ENCODE measurements at regions not wholly inside any gene's neighbourhood (a gene's known extent, or its start where the extent isn't known, plus 50 kb on each side); places are given as distances from the start of the nearest gene placed in this dataset.
"Not testable (repeated sequence)": the region's sequence is repeated elsewhere in the genome, so short reads cannot be mapped to it uniquely, and the experiment has no call there.

DNA sequence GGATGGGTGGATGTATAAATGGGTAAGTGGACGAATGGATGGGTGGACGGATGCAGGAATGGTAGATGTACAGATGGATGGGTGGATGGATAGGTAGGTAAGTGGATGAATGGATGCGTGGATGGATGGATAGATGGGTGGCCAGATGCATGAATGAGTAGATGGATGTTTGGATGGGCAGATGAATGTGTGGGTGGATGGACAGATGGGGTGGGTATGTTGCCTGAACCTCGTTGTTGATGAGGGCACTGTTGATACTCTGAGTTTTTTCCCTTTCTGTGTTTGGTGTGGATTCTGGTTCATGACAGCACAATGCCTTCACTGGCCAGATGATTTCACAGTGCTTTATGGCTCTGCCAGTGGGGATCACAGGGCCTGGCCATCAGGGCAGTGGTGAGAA lies 208.3 kb downstream of the NPIPB11 start:
- no peak for DNase-seq (ENCODE audit: low spot score)
- 14% methylated on average over 4 of the region's 4 CpGs for WGBS (ENCODE audit: low lambda C conversion rate)
- no peak for ATAC-seq
- Histone ChIP-seq H3K4me3 (replicated peaks in 1 of 3; ENCODE audit: insufficient read depth in 1 of 3, low read depth in 2 of 3, low read length in 3 of 3) (no peak overlapping the region), H3K27me3 (ENCODE audit: control insufficient read depth in 1 of 2, insufficient read depth in 2 of 2, low read length in 2 of 2) (peaks cover 2 to 5% of the 10 kb centered on the region in 2 experiments; a peak in 3 of 5 replicates), H3K9ac (ENCODE audit: insufficient read depth, low read depth, low read length) (no peak overlapping the region), H2AFZ (ENCODE audit: low read length) (no peak overlapping the region), H3K4me1 (ENCODE audit: insufficient read depth, low read length) (peaks cover 33% of the 10 kb centered on the region), H4K20me1 (ENCODE audit: insufficient read depth, low read length) (no peaks in the 10 kb centered on the region), H3K79me2 (ENCODE audit: insufficient read depth, low read length) (no peaks in the 10 kb centered on the region), H3K4me2 (ENCODE audit: low read depth, low read length) (no peak overlapping the region), H3K36me3 (replicated peaks in 1 of 2; ENCODE audit: control insufficient read depth in 1 of 2, insufficient read depth in 2 of 2, low read length in 2 of 2) (no peaks in the 10 kb centered on the region), H3K27ac (ENCODE audit: extremely low read length, insufficient read depth, low read length) (no peak overlapping the region), H3K9me3 (ENCODE audit: low read length) (no peaks in the 10 kb centered on the region)
- CTCF ChIA-PET (ENCODE audit: low intra/inter-chr PET ratio, low total read pairs), result no interaction called here
- no peak for FAIRE-seq
- intact Hi-C loops (cut with micrococcal nuclease; ENCODE audit: unreplicated experiment), result no loop called here
- POLR2A ChIA-PET, result no interaction called here
- in situ Hi-C loops (cut with HindIII; ENCODE audit: extremely low pct_ligation_motif_present, low pct_unique_long_range_greater_than_20kb), result no loop called here
- no peak for TF ChIP-seq ATF1 (CRISPR knock-in tag; IDR thresholded peaks at IDR 0.05)
- no peak for TF ChIP-seq PCBP2 (optimal IDR thresholded peaks at IDR 0.05; ENCODE audit: low read depth, low read length, poor library complexity, severe bottlenecking)
- TF ChIP-seq, protein P1, sequence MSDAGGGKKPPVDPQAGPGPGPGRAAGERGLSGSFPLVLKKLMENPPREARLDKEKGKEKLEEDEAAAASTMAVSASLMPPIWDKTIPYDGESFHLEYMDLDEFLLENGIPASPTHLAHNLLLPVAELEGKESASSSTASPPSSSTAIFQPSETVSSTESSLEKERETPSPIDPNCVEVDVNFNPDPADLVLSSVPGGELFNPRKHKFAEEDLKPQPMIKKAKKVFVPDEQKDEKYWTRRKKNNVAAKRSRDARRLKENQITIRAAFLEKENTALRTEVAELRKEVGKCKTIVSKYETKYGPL (CRISPR knock-in tag; IDR thresholded peaks at IDR 0.05), result no peak
- no peak for TF ChIP-seq NFYC (CRISPR knock-in tag; IDR thresholded peaks at IDR 0.05)
- no peak for TF ChIP-seq ETS1 (CRISPR knock-in tag; IDR thresholded peaks at IDR 0.05)
- no peak for TF ChIP-seq ZNF652 (CRISPR knock-in tag; IDR thresholded peaks at IDR 0.05; ENCODE audit: borderline replicate concordance, low read depth)
- TF ChIP-seq KAT2B (IDR thresholded peaks at IDR 0.05; ENCODE audit: borderline replicate concordance, low read depth, low read length), result no peak
- TF ChIP-seq ZNF749 (CRISPR knock-in tag; IDR thresholded peaks at IDR 0.05; ENCODE audit: borderline replicate concordance), result no peak
- no peak for TF ChIP-seq NR2F1 (CRISPR knock-in tag; IDR thresholded peaks at IDR 0.05)
- TF ChIP-seq NRL (CRISPR knock-in tag; IDR thresholded peaks at IDR 0.05; ENCODE audit: borderline replicate concordance), result no peak
- TF ChIP-seq TAF1 (CRISPR knock-in tag; IDR thresholded peaks at IDR 0.05), result no peak
- no peak for TF ChIP-seq CEBPB (IDR thresholded peaks at IDR 0.05; ENCODE audit: borderline replicate concordance, low read depth, low read length)
- TF ChIP-seq SYNCRIP (IDR thresholded peaks at IDR 0.05; ENCODE audit: insufficient read depth, low read depth, low read length), result no peak
- no peak for TF ChIP-seq SKI (IDR thresholded peaks at IDR 0.05; ENCODE audit: partially characterized antibody)
- TF ChIP-seq, protein P2, sequence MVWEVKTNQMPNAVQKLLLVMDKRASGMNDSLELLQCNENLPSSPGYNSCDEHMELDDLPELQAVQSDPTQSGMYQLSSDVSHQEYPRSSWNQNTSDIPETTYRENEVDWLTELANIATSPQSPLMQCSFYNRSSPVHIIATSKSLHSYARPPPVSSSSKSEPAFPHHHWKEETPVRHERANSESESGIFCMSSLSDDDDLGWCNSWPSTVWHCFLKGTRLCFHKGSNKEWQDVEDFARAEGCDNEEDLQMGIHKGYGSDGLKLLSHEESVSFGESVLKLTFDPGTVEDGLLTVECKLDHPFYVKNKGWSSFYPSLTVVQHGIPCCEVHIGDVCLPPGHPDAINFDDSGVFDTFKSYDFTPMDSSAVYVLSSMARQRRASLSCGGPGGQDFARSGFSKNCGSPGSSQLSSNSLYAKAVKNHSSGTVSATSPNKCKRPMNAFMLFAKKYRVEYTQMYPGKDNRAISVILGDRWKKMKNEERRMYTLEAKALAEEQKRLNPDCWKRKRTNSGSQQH (CRISPR knock-in tag; IDR thresholded peaks at IDR 0.05; ENCODE audit: low read depth), result no peak
- no TSS peak for BruUV-seq (replicated peaks)

GRCh38 chr16:29197494-29198100 lies 208.9 kb downstream of the NPIPB11 start:
- H3K79me2 ChIP-seq (ENCODE audit: insufficient read depth, low read length); H3K4me2 ChIP-seq (ENCODE audit: low read depth, low read length); H3K27me3 ChIP-seq (ENCODE audit: control insufficient read depth in 1 of 2, insufficient read depth in 2 of 2, low read length in 2 of 2); H3K9me3 ChIP-seq (ENCODE audit: low read length); in situ Hi-C loops (cut with HindIII; ENCODE audit: extremely low pct_ligation_motif_present, low pct_unique_long_range_greater_than_20kb); H4K20me1 ChIP-seq (ENCODE audit: insufficient read depth, low read length); DNase-seq (ENCODE audit: low spot score); H3K36me3 ChIP-seq (replicated peaks in 1 of 2; ENCODE audit: control insufficient read depth in 1 of 2, insufficient read depth in 2 of 2, low read length in 2 of 2); BruUV-seq (replicated peaks); H3K9ac ChIP-seq (ENCODE audit: insufficient read depth, low read depth, low read length); intact Hi-C loops (cut with micrococcal nuclease; ENCODE audit: unreplicated experiment); H2AFZ ChIP-seq (ENCODE audit: low read length); H3K4me3 ChIP-seq (replicated peaks in 1 of 3; ENCODE audit: insufficient read depth in 1 of 3, low read depth in 2 of 3, low read length in 3 of 3); POLR2A ChIA-PET; CTCF ChIA-PET (ENCODE audit: low intra/inter-chr PET ratio, low total read pairs); FAIRE-seq; H3K27ac ChIP-seq (ENCODE audit: extremely low read length, insufficient read depth, low read length); ATAC-seq: not testable (repeated sequence)
- H3K4me1 ChIP-seq (ENCODE audit: insufficient read depth, low read length), result peaks cover 27% of the 10 kb centered on the region
- 32% methylated on average over 5 of the region's 5 CpGs for WGBS (ENCODE audit: low lambda C conversion rate)

All from HepG2 (cell line).